ENCODE measurements at regions not wholly inside any gene's neighbourhood (a gene's known extent, or its start where the extent isn't known, plus 50 kb on each side); places are given as distances from the start of the nearest gene placed in this dataset.

- Histone ChIP-seq H3K79me2 (no peaks in the 10 kb centered on the region), H3K4me3 (no peak overlapping the region), H3K9me3 (ENCODE audit: low read depth) (no peaks in the 10 kb centered on the region), H3K27me3 (no peaks in the 10 kb centered on the region), H3K4me2 (no peak overlapping the region), H3K27ac (no peak overlapping the region), H3K9me2 (replicated peaks; ENCODE audit: insufficient read depth) (no peaks in the 10 kb centered on the region), H4K20me1 (ENCODE audit: insufficient read depth, poor library complexity, severe bottlenecking) (no peaks in the 10 kb centered on the region), H3K4me1 (ENCODE audit: insufficient read depth) (no peaks in the 10 kb centered on the region), H2AFZ (no peak overlapping the region), H3K36me3 (replicated peaks; ENCODE audit: insufficient read depth, low read depth) (no peaks in the 10 kb centered on the region)
- DNase-seq (ENCODE audit: low spot score): no peak
- WGBS (ENCODE audit: low lambda C conversion rate, missing lambda C conversion rate): 56% methylated on average over 1 of the region's 1 CpG
- TF ChIP-seq CTCF (IDR thresholded peaks at IDR 0.05; ENCODE audit: poor library complexity) (no peak), EZH2 (IDR thresholded peaks at IDR 0.05; ENCODE audit: borderline replicate concordance) (no peak), EZH2phosphoT487 (IDR thresholded peaks at IDR 0.05; ENCODE audit: low read depth, severe bottlenecking, unreplicated experiment) (no peak)
Measured at GRCh38 chr11:70532066-70532440, 133.7 kb downstream of the CTTN start.

GRCh38 chr11:70532731-70533130 lies 134.4 kb downstream of the CTTN start:
- Histone ChIP-seq H3K9me2 (replicated peaks; ENCODE audit: insufficient read depth) (no peaks in the 10 kb centered on the region), H3K4me2 (no peak overlapping the region), H3K27me3 (no peaks in the 10 kb centered on the region), H4K20me1 (ENCODE audit: insufficient read depth, poor library complexity, severe bottlenecking) (no peaks in the 10 kb centered on the region), H3K9me3 (ENCODE audit: low read depth) (no peaks in the 10 kb centered on the region), H3K36me3 (replicated peaks; ENCODE audit: insufficient read depth, low read depth) (no peaks in the 10 kb centered on the region), H3K27ac (no peak overlapping the region), H2AFZ (no peak overlapping the region), H3K79me2 (no peaks in the 10 kb centered on the region), H3K4me1 (ENCODE audit: insufficient read depth) (no peaks in the 10 kb centered on the region), H3K4me3 (no peak overlapping the region)
- WGBS (ENCODE audit: low lambda C conversion rate, missing lambda C conversion rate): 83% methylated on average over 15 of the region's 15 CpGs
- no peak for DNase-seq (ENCODE audit: low spot score)
- TF ChIP-seq EZH2 (IDR thresholded peaks at IDR 0.05; ENCODE audit: borderline replicate concordance) (no peak), CTCF (IDR thresholded peaks at IDR 0.05; ENCODE audit: poor library complexity) (no peak), EZH2phosphoT487 (IDR thresholded peaks at IDR 0.05; ENCODE audit: low read depth, severe bottlenecking, unreplicated experiment) (no peak)

- WGBS (ENCODE audit: low lambda C conversion rate, missing lambda C conversion rate): 91% methylated on average over 15 of the region's 16 CpGs
- Histone ChIP-seq H3K79me2 (no peaks in the 10 kb centered on the region), H3K9me3 (ENCODE audit: low read depth) (no peaks in the 10 kb centered on the region), H3K4me3 (no peak overlapping the region), H3K4me2 (no peak overlapping the region), H3K36me3 (replicated peaks; ENCODE audit: insufficient read depth, low read depth) (no peaks in the 10 kb centered on the region), H3K27ac (no peak overlapping the region), H2AFZ (no peak overlapping the region), H3K4me1 (ENCODE audit: insufficient read depth) (no peaks in the 10 kb centered on the region), H3K9me2 (replicated peaks; ENCODE audit: insufficient read depth) (no peaks in the 10 kb centered on the region), H4K20me1 (ENCODE audit: insufficient read depth, poor library complexity, severe bottlenecking) (no peaks in the 10 kb centered on the region), H3K27me3 (no peaks in the 10 kb centered on the region)
- DNase-seq (ENCODE audit: low spot score): no peak
- TF ChIP-seq EZH2phosphoT487 (IDR thresholded peaks at IDR 0.05; ENCODE audit: low read depth, severe bottlenecking, unreplicated experiment): no peak
- TF ChIP-seq EZH2 (IDR thresholded peaks at IDR 0.05; ENCODE audit: borderline replicate concordance): no peak
- no peak for TF ChIP-seq CTCF (IDR thresholded peaks at IDR 0.05; ENCODE audit: poor library complexity)
Measured at GRCh38 chr11:70535191-70535971, 137.1 kb downstream of the CTTN start.
